IMR-90 (cell line): ENCODE measurements at regions not wholly inside any gene's neighbourhood (a gene's known extent, or its start where the extent isn't known, plus 50 kb on each side); places are given as distances from the start of the nearest gene placed in this dataset.

ENCODE experiments used
- ATAC-seq: fragments of 200-7000 bp; cut with Tn5 transposase; 2 replicates; pipeline ENCODE4 v1.9.1; 2020; ENCODE audit warnings: low read depth, mild to moderate bottlenecking, moderate library complexity
- BruUV-seq: library from RNA; stranded (reverse); fragments of 400-500 nt; replicated peaks from 2 replicates; lab custom pipeline; 2021; lab: Mats Ljungman, UMichigan
- CTCF ChIA-PET: fragments of 300-600 bp; formaldehyde crosslinking; extraction: SDS; loops from one replicate; lab custom pipeline; 2021; ENCODE audit warnings: antibody characterized with exemption; lab: Yijun Ruan, JAX
- POLR2A ChIA-PET: fragments of 300-600 bp; sonication (Branson Sonifier 250); formaldehyde crosslinking; loops from one replicate; lab custom pipeline; 2022; ENCODE audit warnings: antibody characterized with exemption; ENCODE audit not compliant: unreplicated experiment; lab: Charles Lee
- DNase-seq: peaks from one replicate; pipeline ENCODE4 v3.0.0; 2013
- H2AFZ ChIP-seq: replicated peaks from 2 replicates; pipeline ENCODE3; 2013; ENCODE audit warnings: low read length, mild to moderate bottlenecking; ENCODE audit not compliant: poor library complexity
- H2AK5ac ChIP-seq: 2 replicates; pipeline ENCODE4 v1.6.1; 2013; ENCODE audit warnings: low read depth, low read length, inconsistent platforms
- H2AK9ac ChIP-seq: replicated peaks from 2 replicates; pipeline ENCODE3; 2013; ENCODE audit warnings: mild to moderate bottlenecking, low read depth, low read length, moderate library complexity; ENCODE audit not compliant: poor library complexity
- H2BK120ac ChIP-seq: 2 replicates; pipeline ENCODE4 v1.6.1; 2013; ENCODE audit warnings: low read depth, low read length, inconsistent platforms
- H2BK15ac ChIP-seq: 3 replicates; pipeline ENCODE4 v1.6.1; 2013; ENCODE audit warnings: low read depth, low read length, inconsistent platforms
- H2BK20ac ChIP-seq: 2 replicates; pipeline ENCODE4 v1.6.1; 2013; ENCODE audit warnings: low read depth, mild to moderate bottlenecking, inconsistent platforms, low read length, moderate library complexity
- H2BK5ac ChIP-seq: 2 replicates; pipeline ENCODE4 v1.6.1; 2013; ENCODE audit warnings: mild to moderate bottlenecking, low read depth, low read length, inconsistent platforms; ENCODE audit not compliant: poor library complexity, severe bottlenecking
- H3K14ac ChIP-seq: replicated peaks from 2 replicates; pipeline ENCODE4 v1.6.1; 2013; ENCODE audit warnings: low read depth, low read length, inconsistent platforms
- H3K18ac ChIP-seq: 2 replicates; pipeline ENCODE4 v1.6.1; 2013; ENCODE audit warnings: low read depth, low read length, control low read depth
- H3K23ac ChIP-seq: 2 replicates; pipeline ENCODE4 v1.6.1; 2013; ENCODE audit warnings: low read depth, low read length, inconsistent platforms
- H3K27ac ChIP-seq: 2 replicates; pipeline ENCODE4 v1.5.1; 2013; ENCODE audit warnings: mild to moderate bottlenecking, control low read depth, low read length; ENCODE audit not compliant: insufficient read depth
- H3K27me3 ChIP-seq: 2 replicates; pipeline ENCODE4 v1.6.1; 2013; ENCODE audit warnings: low read length; ENCODE audit not compliant: control insufficient read depth, insufficient read depth
- H3K36me3 ChIP-seq: 2 replicates; pipeline ENCODE4 v1.6.1; 2013; ENCODE audit warnings: low read length, mixed read lengths; ENCODE audit not compliant: control insufficient read depth, insufficient read depth
- H3K4ac ChIP-seq: 2 replicates; pipeline ENCODE4 v1.6.1; 2013; ENCODE audit warnings: low read depth, low read length, inconsistent platforms
- H3K4me1 ChIP-seq: 2 replicates; pipeline ENCODE4 v1.6.1; 2013; ENCODE audit warnings: low read length, mixed read lengths; ENCODE audit not compliant: control insufficient read depth, insufficient read depth
- H3K4me2 ChIP-seq: 2 replicates; pipeline ENCODE4 v1.6.1; 2013; ENCODE audit warnings: low read depth, mild to moderate bottlenecking, control low read depth, low read length, moderate library complexity
- H3K4me3 ChIP-seq: 2 replicates; pipeline ENCODE4 v1.5.1; 2013; ENCODE audit warnings: low read depth, mild to moderate bottlenecking, control low read depth, low read length, moderate library complexity; ENCODE audit not compliant: insufficient read depth
- H3K56ac ChIP-seq: 2 replicates; pipeline ENCODE4 v1.6.1; 2013; ENCODE audit warnings: low read length, inconsistent platforms; ENCODE audit not compliant: insufficient read depth; ENCODE audit errors: extremely low read depth
- H3K79me1 ChIP-seq, 2 experiments: 2 replicates each; pipeline ENCODE4 v1.6.1; 2013; ENCODE audit warnings: low read length in 2 of 2, inconsistent platforms in 1 of 2, low read depth in 1 of 2
- H3K9ac ChIP-seq: 2 replicates; pipeline ENCODE4 v1.6.1; 2013; ENCODE audit warnings: low read depth, low read length, control low read depth
- H3K9me1 ChIP-seq: 2 replicates; pipeline ENCODE4 v1.6.1; 2013; ENCODE audit warnings: low read length, inconsistent platforms; ENCODE audit not compliant: insufficient read depth
- H3K9me3 ChIP-seq: 2 replicates; pipeline ENCODE4 v1.6.1; 2013; ENCODE audit warnings: low read length; ENCODE audit not compliant: control insufficient read depth, insufficient read depth
- H4K20me1 ChIP-seq: 2 replicates; pipeline ENCODE4 v1.6.1; 2013; ENCODE audit warnings: low read length, inconsistent platforms; ENCODE audit not compliant: insufficient read depth
- H4K5ac ChIP-seq: 2 replicates; pipeline ENCODE4 v1.6.1; 2013; ENCODE audit warnings: mild to moderate bottlenecking, low read depth, low read length, control low read depth
- H4K8ac ChIP-seq, 2 experiments: 2 replicates each; pipeline ENCODE4 v1.6.1; 2013; ENCODE audit warnings: low read depth in 2 of 2, low read length in 2 of 2, control low read depth in 1 of 2, inconsistent platforms in 1 of 2
- H4K91ac ChIP-seq: 2 replicates; pipeline ENCODE4 v1.6.1; 2013; ENCODE audit warnings: low read depth, low read length, inconsistent platforms; ENCODE audit not compliant: insufficient read depth
- CEBPB ChIP-seq: IDR thresholded peaks from 2 replicates; pipeline ENCODE4 v1.6.1; 2012; ENCODE audit warnings: low read depth, low read length, improper control_type of control experiment
- FOS ChIP-seq: fragments of 150-350 bp; IDR thresholded peaks from 2 replicates; pipeline ENCODE4 v1.6.1; 2016; ENCODE audit warnings: low read depth, low read length
- MAZ ChIP-seq: IDR thresholded peaks from 2 replicates; pipeline ENCODE4 v1.6.1; 2012; ENCODE audit warnings: low read depth, mild to moderate bottlenecking, low read length, improper control_type of control experiment, moderate library complexity, borderline replicate concordance
- NFE2L2 ChIP-seq: fragments of 150-350 bp; IDR thresholded peaks from 2 replicates; pipeline ENCODE4 v1.6.1; 2016; ENCODE audit warnings: low read depth, mild to moderate bottlenecking, low read length
- POLR2A ChIP-seq: IDR thresholded peaks from 2 replicates; pipeline ENCODE4 v1.6.1; 2012; ENCODE audit warnings: mild to moderate bottlenecking, low read depth, low read length
- WGBS, 2 experiments: methylation state at CpG; one replicate each; pipeline versions ENCODE4 v1.1.5 to v1.1.7; 2013; ENCODE audit warnings: missing lambda C conversion rate in 2 of 2; ENCODE audit not compliant: insufficient read length in 1 of 2; ENCODE audit errors: extremely low coverage in 2 of 2; 5-methylcytosine and 5-hydroxymethylcytosine counted together
- dilution Hi-C: fragments of 300-500 bp; cut with HindIII; formaldehyde crosslinking; loops from one replicate; pipeline ENCODE4 v1.14.3; 2018; ENCODE audit warnings: low sequenced_read_pairs; ENCODE audit not compliant: unreplicated experiment
- in situ Hi-C: fragments of 300-500 bp; cut with MboI; formaldehyde crosslinking; loops from 3 replicates; pipeline ENCODE4 v1.14.3; 2019; ENCODE audit warnings: low sequenced_read_pairs, inconsistent platforms, mixed read lengths
- intact Hi-C: fragments of 100-400 bp; cut with micrococcal nuclease; formaldehyde crosslinking; loops from 2 replicates; pipeline ENCODE4 v1.10.0; 2022
- TF ChIP-seq, protein P1 (sequence below): conservative IDR thresholded peaks from 2 replicates; pipeline ENCODE4 v1.5.1; 2012; ENCODE audit warnings: mild to moderate bottlenecking, low read depth, low read length, improper control_type of control experiment

DNA sequence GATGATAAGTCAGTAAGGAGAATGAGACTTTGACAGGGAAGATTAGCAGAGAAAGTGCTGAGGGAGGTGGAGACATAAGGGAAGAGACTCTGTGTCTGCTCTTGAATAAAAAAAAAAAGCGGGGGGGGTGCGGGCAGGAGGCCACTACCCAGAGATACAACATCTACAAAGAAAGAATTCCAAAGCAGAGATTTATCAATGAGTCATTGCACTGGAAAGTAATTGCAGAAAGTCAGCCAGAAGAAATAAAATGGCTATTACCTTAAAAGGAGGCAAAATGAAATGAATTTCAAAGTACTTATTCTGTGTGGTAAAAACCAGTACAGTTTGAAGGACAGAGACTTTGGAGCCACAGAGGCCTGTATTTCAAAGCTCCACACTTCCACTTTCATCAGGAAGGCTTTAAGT, 267.1 kb upstream of the PRKD1 start:
- dilution Hi-C loops (no loop called here), in situ Hi-C loops (no loop called here), intact Hi-C loops (loop anchor here (1.0 to 5.0 kb wide), 3 partner anchors 29 to 187 kb away; no protein-coding TSS in a partner anchor)
- Histone ChIP-seq H3K4me1 (peaks cover 13% of the 10 kb centered on the region), H3K9me1 (0 out of 2 replicates have a peak, but pooled peaks cover 2% of the 10 kb centered on the region), H4K20me1 (no peaks in the 10 kb centered on the region), H2BK120ac (peak overlapping the region; percentile 100), H3K79me1 (0 out of 4 replicates have a peak, but pooled peaks cover 0 to 9% of the 10 kb centered on the region in 2 experiments), H2AFZ (no peak overlapping the region), H2BK15ac (peak overlapping the region; percentile 87; the same call in 1 of the 3 replicates), H3K56ac (peak overlapping the region; percentile 99), H4K5ac (peak overlapping the region; percentile 92; the same call in 1 of the 2 replicates), H2BK5ac (peak overlapping the region; percentile 100), H3K4me2 (peak overlapping the region; percentile 94; the same call in 1 of the 2 replicates), H4K8ac (peak overlapping the region; percentile 97 to 98), H2BK20ac (peak overlapping the region; percentile 100), H3K4me3 (no peak overlapping the region), H2AK9ac (no peak overlapping the region), H2AK5ac (no peak overlapping the region), H3K18ac (peak overlapping the region; percentile 100), H4K91ac (peak overlapping the region; percentile 98; the same call in 1 of the 2 replicates), H3K27ac (peak overlapping the region; percentile 82), H3K36me3 (no peaks in the 10 kb centered on the region), H3K9ac (peak overlapping the region; percentile 86; the same call in 1 of the 2 replicates), H3K9me3 (no peaks in the 10 kb centered on the region), H3K4ac (peak overlapping the region; percentile 97; the same call in 1 of the 2 replicates), H3K27me3 (no peaks in the 10 kb centered on the region), H3K14ac (peak overlapping the region; percentile 98), H3K23ac (peak overlapping the region; percentile 98; the same call in 1 of the 2 replicates)
- TF ChIP-seq FOS: peak; percentile 72; the same call in 1 of the 2 replicates
- TF ChIP-seq, protein P1, sequence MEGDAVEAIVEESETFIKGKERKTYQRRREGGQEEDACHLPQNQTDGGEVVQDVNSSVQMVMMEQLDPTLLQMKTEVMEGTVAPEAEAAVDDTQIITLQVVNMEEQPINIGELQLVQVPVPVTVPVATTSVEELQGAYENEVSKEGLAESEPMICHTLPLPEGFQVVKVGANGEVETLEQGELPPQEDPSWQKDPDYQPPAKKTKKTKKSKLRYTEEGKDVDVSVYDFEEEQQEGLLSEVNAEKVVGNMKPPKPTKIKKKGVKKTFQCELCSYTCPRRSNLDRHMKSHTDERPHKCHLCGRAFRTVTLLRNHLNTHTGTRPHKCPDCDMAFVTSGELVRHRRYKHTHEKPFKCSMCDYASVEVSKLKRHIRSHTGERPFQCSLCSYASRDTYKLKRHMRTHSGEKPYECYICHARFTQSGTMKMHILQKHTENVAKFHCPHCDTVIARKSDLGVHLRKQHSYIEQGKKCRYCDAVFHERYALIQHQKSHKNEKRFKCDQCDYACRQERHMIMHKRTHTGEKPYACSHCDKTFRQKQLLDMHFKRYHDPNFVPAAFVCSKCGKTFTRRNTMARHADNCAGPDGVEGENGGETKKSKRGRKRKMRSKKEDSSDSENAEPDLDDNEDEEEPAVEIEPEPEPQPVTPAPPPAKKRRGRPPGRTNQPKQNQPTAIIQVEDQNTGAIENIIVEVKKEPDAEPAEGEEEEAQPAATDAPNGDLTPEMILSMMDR: no peak
- 0 out of 2 replicates have a peak, but pooled peaks have one; percentile 25 for TF ChIP-seq MAZ
- TF ChIP-seq POLR2A: no peak
- 0 out of 2 replicates have a peak, but pooled peaks have one; percentile 8 for TF ChIP-seq CEBPB
- no peak for TF ChIP-seq NFE2L2
- no TSS peak for BruUV-seq
- ChIA-PET CTCF (no interaction called here), POLR2A (no interaction called here)
- DNase-seq (peak; percentile 91), ATAC-seq (peak; percentile 55)
- no CpG with 5 or more reads among the region's 2 CpGs for WGBS, 2 experiments
